Muscle of leg (tissue), 3 donors: ENCODE measurements at regions not wholly inside any gene's neighbourhood (a gene's known extent, or its start where the extent isn't known, plus 50 kb on each side); places are given as distances from the start of the nearest gene placed in this dataset.
A peak's percentile ranks its signal among the peaks of the same experiment; 100 is the strongest.

ENCODE experiments used
- DNase-seq: peaks from one replicate; pipeline ENCODE4 v3.0.0; 2013
- H3K27ac ChIP-seq: one replicate; pipeline ENCODE4 v1.5.1; 2013; ENCODE audit warnings: mild to moderate bottlenecking, low read length, control low read depth
- H3K27me3 ChIP-seq: one replicate; pipeline ENCODE4 v1.6.1; 2013; ENCODE audit warnings: low read length; ENCODE audit not compliant: control insufficient read depth, insufficient read depth
- H3K36me3 ChIP-seq: one replicate; pipeline ENCODE4 v1.6.1; 2013; ENCODE audit warnings: low read length; ENCODE audit not compliant: control insufficient read depth, insufficient read depth
- H3K4me1 ChIP-seq: one replicate; pipeline ENCODE4 v1.6.1; 2013; ENCODE audit warnings: low read length; ENCODE audit not compliant: control insufficient read depth, insufficient read depth
- H3K4me3 ChIP-seq: one replicate; pipeline ENCODE4 v1.5.1; 2013; ENCODE audit warnings: low read length, control low read depth
- H3K9me3 ChIP-seq: replicated peaks from 2 replicates; pipeline ENCODE4 v1.6.1; 2013; ENCODE audit warnings: low read depth, low read length; ENCODE audit not compliant: control insufficient read depth
- WGBS: methylation state at CpG from one replicate; pipeline ENCODE4 v1.1.5; 2013; ENCODE audit warnings: missing lambda C conversion rate; ENCODE audit not compliant: insufficient coverage; 5-methylcytosine and 5-hydroxymethylcytosine counted together

GRCh38 chrX:66915893-66916292 is 277.0 kb upstream of the EDA2R start:
- Histone ChIP-seq H3K4me3 (no peak overlapping the region), H3K27ac (no peak overlapping the region), H3K9me3 (no peaks in the 10 kb centered on the region), H3K27me3 (no peaks in the 10 kb centered on the region), H3K4me1 (no peaks in the 10 kb centered on the region), H3K36me3 (no peaks in the 10 kb centered on the region)
- no peak for DNase-seq
- WGBS, result no CpG with 5 or more reads among the region's 2 CpGs

- peak; percentile 51 for DNase-seq
- H3K4me3 ChIP-seq, result no peak overlapping the region
Measured at GRCh38 chrX:66914080-66914479, 275.2 kb upstream of the EDA2R start.

GRCh38 chrX:66912417-66912816 is 273.5 kb upstream of the EDA2R start:
- Histone ChIP-seq H3K4me3 (no peak overlapping the region), H3K4me1 (no peaks in the 10 kb centered on the region), H3K27ac (no peak overlapping the region), H3K27me3 (no peaks in the 10 kb centered on the region), H3K9me3 (no peaks in the 10 kb centered on the region), H3K36me3 (no peaks in the 10 kb centered on the region)
- DNase-seq, result peak; percentile 1
- 57% methylated on average over 1 of the region's 2 CpGs for WGBS

More at GRCh38 chrX:66914080-66914479, 275.2 kb upstream of the EDA2R start:
- H3K4me1 ChIP-seq, result no peaks in the 10 kb centered on the region
- no peaks in the 10 kb centered on the region for H3K27me3 ChIP-seq
- no peaks in the 10 kb centered on the region for H3K36me3 ChIP-seq
- H3K9me3 ChIP-seq, result no peaks in the 10 kb centered on the region
- no peak overlapping the region for H3K27ac ChIP-seq
- 56% methylated on average over 5 of the region's 6 CpGs for whole genome bisulfite sequencing

GRCh38 chrX:66902081-66902480 is 263.2 kb upstream of the EDA2R start:
- no peak overlapping the region for H3K27ac ChIP-seq
- no peaks in the 10 kb centered on the region for H3K36me3 ChIP-seq
- no peak for DNase-seq
- H3K4me1 ChIP-seq, result no peaks in the 10 kb centered on the region
- no peaks in the 10 kb centered on the region for H3K9me3 ChIP-seq
- no peak overlapping the region for H3K4me3 ChIP-seq
- WGBS, result 92% methylated on average over 1 of the region's 4 CpGs
- peaks cover 2% of the 10 kb centered on the region for H3K27me3 ChIP-seq

- no peak overlapping the region for H3K4me3 ChIP-seq
- DNase-seq, result no peak
- no peaks in the 10 kb centered on the region for H3K4me1 ChIP-seq
- no peaks in the 10 kb centered on the region for H3K36me3 ChIP-seq
- no peaks in the 10 kb centered on the region for H3K9me3 ChIP-seq
- H3K27ac ChIP-seq, result no peak overlapping the region
- H3K27me3 ChIP-seq, result peaks cover 2% of the 10 kb centered on the region
Measured at GRCh38 chrX:66900886-66901285, 262.0 kb upstream of the EDA2R start.

GRCh38 chrX:66892004-66892403 is 253.1 kb upstream of the EDA2R start:
- no peaks in the 10 kb centered on the region for H3K9me3 ChIP-seq
- no peak for DNase-seq
- no peak overlapping the region for H3K4me3 ChIP-seq
- WGBS, result no CpG with 5 or more reads among the region's 2 CpGs
- no peaks in the 10 kb centered on the region for H3K27me3 ChIP-seq
- H3K27ac ChIP-seq, result no peak overlapping the region
- H3K4me1 ChIP-seq, result no peaks in the 10 kb centered on the region
- no peaks in the 10 kb centered on the region for H3K36me3 ChIP-seq

GRCh38 chrX:66889418-66889817 is 250.5 kb upstream of the EDA2R start:
- WGBS, result no CpG with 5 or more reads among the region's 2 CpGs
- H3K4me3 ChIP-seq, result no peak overlapping the region
- no peak for DNase-seq
- no peaks in the 10 kb centered on the region for H3K27me3 ChIP-seq
- H3K4me1 ChIP-seq, result no peaks in the 10 kb centered on the region
- no peaks in the 10 kb centered on the region for H3K36me3 ChIP-seq
- no peak overlapping the region for H3K27ac ChIP-seq
- no peaks in the 10 kb centered on the region for H3K9me3 ChIP-seq

GRCh38 chrX:66882101-66882500 is 243.2 kb upstream of the EDA2R start:
- Histone ChIP-seq H3K36me3 (no peaks in the 10 kb centered on the region), H3K9me3 (no peaks in the 10 kb centered on the region), H3K27ac (no peak overlapping the region), H3K4me1 (no peaks in the 10 kb centered on the region), H3K27me3 (no peaks in the 10 kb centered on the region), H3K4me3 (no peak overlapping the region)
- DNase-seq, result no peak
- WGBS, result 75% methylated on average over 2 of the region's 2 CpGs

- H3K27me3 ChIP-seq, result no peaks in the 10 kb centered on the region
- 27% methylated on average over 2 of the region's 2 CpGs for WGBS
- no peak for DNase-seq
- H3K4me1 ChIP-seq, result no peaks in the 10 kb centered on the region
- H3K9me3 ChIP-seq, result no peaks in the 10 kb centered on the region
- H3K4me3 ChIP-seq, result no peak overlapping the region
- H3K27ac ChIP-seq, result no peak overlapping the region
- no peaks in the 10 kb centered on the region for H3K36me3 ChIP-seq
Measured at GRCh38 chrX:66876776-66877175, 237.9 kb upstream of the EDA2R start.

- no peak overlapping the region for H3K27ac ChIP-seq
- no peaks in the 10 kb centered on the region for H3K27me3 ChIP-seq
- H3K4me1 ChIP-seq, result no peaks in the 10 kb centered on the region
- H3K36me3 ChIP-seq, result no peaks in the 10 kb centered on the region
- no peak overlapping the region for H3K4me3 ChIP-seq
- no peaks in the 10 kb centered on the region for H3K9me3 ChIP-seq
- DNase-seq, result no peak
Measured at GRCh38 chrX:66872771-66873170, 233.9 kb upstream of the EDA2R start.

- Histone ChIP-seq H3K36me3 (no peaks in the 10 kb centered on the region), H3K27me3 (no peaks in the 10 kb centered on the region), H3K4me3 (no peak overlapping the region), H3K4me1 (no peaks in the 10 kb centered on the region), H3K27ac (no peak overlapping the region), H3K9me3 (no peaks in the 10 kb centered on the region)
- WGBS, result 60% methylated on average over 1 of the region's 2 CpGs
- no peak for DNase-seq
Measured at GRCh38 chrX:66863721-66864120, 224.8 kb upstream of the EDA2R start.
